ENCODE measurements at regions not wholly inside any gene's neighbourhood (a gene's known extent, or its start where the extent isn't known, plus 50 kb on each side); places are given as distances from the start of the nearest gene placed in this dataset.

GRCh38 chr9:83185488-83186154 is 122.7 kb upstream of the RASEF start:
- TF ChIP-seq CTCF (IDR thresholded peaks at IDR 0.05), result no peak
- no peak for TF ChIP-seq POLR2A (IDR thresholded peaks at IDR 0.05)

Measured in adrenal gland (tissue), 5 donors.